H1 (cell line): ENCODE measurements at regions not wholly inside any gene's neighbourhood (a gene's known extent, or its start where the extent isn't known, plus 50 kb on each side); places are given as distances from the start of the nearest gene placed in this dataset.

Experiments
- CTCF ChIA-PET: fragments of 300-600 bp; sonication (Branson Sonifier 250); formaldehyde crosslinking; loops from one replicate; lab custom pipeline; 2021; ENCODE audit not compliant: partially characterized antibody; lab: Charles Lee
- POLR2A ChIA-PET: fragments of 300-600 bp; sonication (Branson Sonifier 250); formaldehyde crosslinking; loops from one replicate; lab custom pipeline; 2021; ENCODE audit warnings: inconsistent platforms; ENCODE audit not compliant: partially characterized antibody; lab: Charles Lee
- DNase-seq, 2 experiments: peaks; one replicate each; pipeline versions ENCODE4 v3.0.0 to v3.0.0-alpha.2; 2010 to 2022; ENCODE audit warnings: low spot score in 2 of 2, low read depth in 1 of 2, mixed read lengths in 1 of 2
- FAIRE-seq: peaks from 2 replicates; lab custom pipeline; 2011; peaks lifted over from hg19 to GRCh38; lab: Jason Lieb, UNC
- H2AFZ ChIP-seq: 2 replicates; pipeline ENCODE4 v1.8.1; 2012; ENCODE audit warnings: low read length, inconsistent platforms
- H2AK5ac ChIP-seq: 2 replicates; pipeline ENCODE4 v1.6.1; 2013; ENCODE audit warnings: low read depth, low read length
- H2BK120ac ChIP-seq: replicated peaks from 2 replicates; pipeline ENCODE3; 2013; ENCODE audit warnings: low read depth, low read length, inconsistent platforms
- H2BK12ac ChIP-seq: 2 replicates; pipeline ENCODE4 v1.6.1; 2013; ENCODE audit warnings: low read depth, low read length
- H2BK15ac ChIP-seq: 2 replicates; pipeline ENCODE4 v1.6.1; 2013; ENCODE audit warnings: low read length
- H2BK20ac ChIP-seq: 2 replicates; pipeline ENCODE4 v1.6.1; 2013; ENCODE audit warnings: low read length
- H2BK5ac ChIP-seq: 2 replicates; pipeline ENCODE4 v1.6.1; 2013; ENCODE audit warnings: low read depth, low read length
- H3K14ac ChIP-seq: 2 replicates; pipeline ENCODE4 v1.6.1; 2013; ENCODE audit warnings: inconsistent platforms; ENCODE audit not compliant: insufficient read length
- H3K18ac ChIP-seq: 2 replicates; pipeline ENCODE4 v1.6.1; 2013; ENCODE audit warnings: low read length; ENCODE audit errors: extremely low read depth
- H3K23ac ChIP-seq: 2 replicates; pipeline ENCODE4 v1.6.1; 2013; ENCODE audit warnings: inconsistent platforms; ENCODE audit not compliant: insufficient read length
- H3K23me2 ChIP-seq: 2 replicates; pipeline ENCODE4 v1.6.1; 2013; ENCODE audit warnings: low read depth, low read length
- H3K27ac ChIP-seq: 2 replicates; pipeline ENCODE4 v1.6.1; 2011; ENCODE audit warnings: low read depth, low read length, inconsistent platforms
- H3K27me3 ChIP-seq, 4 experiments: replicated peaks in 1 of 4; 1 replicate in 1 of 4; 2 replicates in 3 of 4; pipeline versions ENCODE4 v1.6.1 to v1.8.1; 2011 to 2013; ENCODE audit warnings: low read length in 3 of 4, mild to moderate bottlenecking in 3 of 4, inconsistent platforms in 2 of 4, mixed read lengths in 2 of 4, moderate library complexity in 1 of 4; ENCODE audit not compliant: control insufficient read depth in 3 of 4, insufficient read depth in 3 of 4; ENCODE audit errors: extremely low read depth in 1 of 4
- H3K36me3 ChIP-seq, 4 experiments: 2 replicates each; pipeline versions ENCODE4 v1.6.1 to v1.8.1; 2011 to 2013; ENCODE audit warnings: mild to moderate bottlenecking in 4 of 4, low read length in 3 of 4, moderate library complexity in 2 of 4, control low read depth in 1 of 4, inconsistent platforms in 1 of 4; ENCODE audit not compliant: insufficient read depth in 4 of 4, control insufficient read depth in 2 of 4
- H3K4ac ChIP-seq: replicated peaks from 2 replicates; pipeline ENCODE3; 2013; ENCODE audit warnings: low read length, low read depth, mixed read lengths, inconsistent platforms; ENCODE audit not compliant: insufficient read length
- H3K4me1 ChIP-seq, 4 experiments: replicated peaks in 1 of 4; 1 replicate in 1 of 4; 2 replicates in 3 of 4; pipeline versions ENCODE4 v1.6.1 to v1.8.1; 2011 to 2013; ENCODE audit warnings: low read length in 3 of 4, inconsistent platforms in 2 of 4, mixed read lengths in 1 of 4; ENCODE audit not compliant: insufficient read depth in 4 of 4, control insufficient read depth in 3 of 4
- H3K4me2 ChIP-seq, 2 experiments: 2 replicates each; pipeline versions ENCODE4 v1.6.1 to v1.8.1; 2011 to 2013; ENCODE audit warnings: low read depth in 2 of 2, low read length in 2 of 2, control low read depth in 1 of 2, inconsistent platforms in 1 of 2, mild to moderate bottlenecking in 1 of 2; ENCODE audit not compliant: insufficient read depth in 1 of 2
- H3K4me3 ChIP-seq, 4 experiments: fragments of 200-600, 300-600 bp in 1 of 4; sonication (generic), shearing (Covaris generic), sonication (Bioruptor Twin) in 1 of 4; 2 replicates each; pipeline versions ENCODE4 v1.5.1 to v1.8.1; 2011 to 2016; ENCODE audit warnings: low read length in 4 of 4, low read depth in 3 of 4, control low read depth in 2 of 4, inconsistent platforms in 2 of 4, mild to moderate bottlenecking in 2 of 4, mixed read lengths in 1 of 4, moderate library complexity in 1 of 4; ENCODE audit not compliant: insufficient read depth in 2 of 4; ENCODE audit errors: extremely low read depth in 1 of 4
- H3K56ac ChIP-seq: replicated peaks from 2 replicates; pipeline ENCODE3; 2013; ENCODE audit warnings: low read depth, mild to moderate bottlenecking, mixed read lengths, low read length, inconsistent platforms; ENCODE audit not compliant: insufficient read length
- H3K79me1 ChIP-seq: 2 replicates; pipeline ENCODE4 v1.6.1; 2013; ENCODE audit warnings: low read depth, low read length, control low read depth
- H3K79me2 ChIP-seq, 2 experiments: 2 replicates each; pipeline versions ENCODE4 v1.6.1 to v1.8.1; 2012 to 2013; ENCODE audit warnings: low read length in 2 of 2, mild to moderate bottlenecking in 2 of 2, inconsistent platforms in 1 of 2; ENCODE audit not compliant: insufficient read depth in 2 of 2, control insufficient read depth in 1 of 2
- H3K9ac ChIP-seq, 4 experiments: replicated peaks in 1 of 4; 1 replicate in 1 of 4; 2 replicates in 3 of 4; pipeline versions ENCODE4 v1.6.1 to v1.8.1; 2011 to 2013; ENCODE audit warnings: low read depth in 3 of 4, low read length in 3 of 4, control low read depth in 2 of 4, mild to moderate bottlenecking in 2 of 4, moderate library complexity in 2 of 4, inconsistent platforms in 1 of 4; ENCODE audit errors: extremely low read depth in 1 of 4
- H3K9me3 ChIP-seq, 2 experiments: 2 replicates each; pipeline versions ENCODE4 v1.6.1 to v1.8.1; 2012 to 2013; ENCODE audit warnings: mild to moderate bottlenecking in 2 of 2, moderate library complexity in 2 of 2, control low read depth in 1 of 2, inconsistent platforms in 1 of 2, low read depth in 1 of 2, low read length in 1 of 2, mixed read lengths in 1 of 2; ENCODE audit not compliant: insufficient read depth in 2 of 2
- H4K20me1 ChIP-seq, 2 experiments: replicated peaks in 1 of 2; 2 replicates each; pipeline versions ENCODE3 to v1.8.1; 2011 to 2013; ENCODE audit warnings: inconsistent platforms in 2 of 2, low read length in 2 of 2, mild to moderate bottlenecking in 1 of 2; ENCODE audit not compliant: insufficient read depth in 2 of 2, control insufficient read depth in 1 of 2
- H4K5ac ChIP-seq: 2 replicates; pipeline ENCODE4 v1.6.1; 2013; ENCODE audit warnings: low read length, low read depth, mixed read lengths, inconsistent platforms; ENCODE audit not compliant: insufficient read length
- H4K8ac ChIP-seq: 2 replicates; pipeline ENCODE4 v1.8.0; 2013; ENCODE audit warnings: mild to moderate bottlenecking, moderate library complexity, low read length, inconsistent platforms; ENCODE audit not compliant: insufficient read depth; ENCODE audit errors: extremely low read depth
- H4K91ac ChIP-seq: replicated peaks from 2 replicates; pipeline ENCODE3; 2013; ENCODE audit warnings: low read length, mixed read lengths, inconsistent platforms; ENCODE audit not compliant: insufficient read length
- CHD1 ChIP-seq: IDR thresholded peaks from 2 replicates; pipeline ENCODE4 v1.6.1; 2012; ENCODE audit warnings: low read depth, low read length, improper control_type of control experiment
- EZH2 ChIP-seq: fragments of 200-600 bp; sonication (generic); IDR thresholded peaks from 2 replicates; pipeline ENCODE4 v1.7.1; 2012; ENCODE audit warnings: low read depth, mild to moderate bottlenecking, moderate library complexity, low read length, inconsistent platforms; ENCODE audit not compliant: severe bottlenecking
- HDAC2 ChIP-seq, 2 experiments: fragments of 300-600 bp in 1 of 2; sonication (generic) in 1 of 2; IDR thresholded peaks; 2 replicates each; pipeline ENCODE4 v1.6.1; 2011 to 2012; ENCODE audit warnings: low read depth in 2 of 2, low read length in 2 of 2, mild to moderate bottlenecking in 2 of 2, moderate library complexity in 2 of 2, borderline replicate concordance in 1 of 2, inconsistent platforms in 1 of 2
- HDAC6 ChIP-seq: IDR thresholded peaks from one replicate; pipeline ENCODE4 v1.7.1; 2012; ENCODE audit warnings: low read depth, mild to moderate bottlenecking, inconsistent platforms, low read length, moderate library complexity
- KDM4A ChIP-seq: IDR thresholded peaks from one replicate; pipeline ENCODE4 v1.7.1; 2012; ENCODE audit warnings: low read depth, mild to moderate bottlenecking, moderate library complexity, low read length, inconsistent platforms; ENCODE audit not compliant: severe bottlenecking
- NANOG ChIP-seq: IDR thresholded peaks from 2 replicates; pipeline ENCODE4 v1.6.1; 2011; ENCODE audit warnings: low read length, low read depth, mild to moderate bottlenecking, inconsistent platforms; ENCODE audit not compliant: insufficient read depth, poor library complexity, severe bottlenecking
- PHF8 ChIP-seq: fragments of 200-600 bp; sonication (generic); conservative IDR thresholded peaks from 2 replicates; pipeline ENCODE4 v1.7.1; 2012; ENCODE audit warnings: low read depth, mild to moderate bottlenecking, inconsistent platforms, low read length, moderate library complexity
- SIRT6 ChIP-seq: IDR thresholded peaks from one replicate; pipeline ENCODE4 v1.7.1; 2012; ENCODE audit warnings: low read length, inconsistent platforms
- SP4 ChIP-seq: IDR thresholded peaks from 2 replicates; pipeline ENCODE4 v1.6.1; 2012; ENCODE audit warnings: low read length, inconsistent platforms
- WGBS, 2 experiments: shearing (Covaris generic) in 1 of 2; methylation state at CpG; one replicate each; pipeline versions ENCODE4 v1.1.6 to v1.1.7; 2013 to 2015; ENCODE audit warnings: low lambda C conversion rate in 2 of 2, mixed read lengths in 2 of 2, inconsistent platforms in 1 of 2, low coverage in 1 of 2, missing lambda C conversion rate in 1 of 2; ENCODE audit not compliant: insufficient replicate concordance in 2 of 2, insufficient coverage in 1 of 2, insufficient read length in 1 of 2; ENCODE audit errors: extremely low coverage in 1 of 2, missing lambda C conversion rate in 1 of 2; 5-methylcytosine and 5-hydroxymethylcytosine counted together
- TF ChIP-seq, protein P1 (sequence below): IDR thresholded peaks from 2 replicates; pipeline ENCODE4 v1.6.1; 2012; ENCODE audit warnings: inconsistent platforms
- TF ChIP-seq, protein P2 (sequence below): IDR thresholded peaks from 2 replicates; pipeline ENCODE4 v1.6.1; 2011; ENCODE audit warnings: low read depth, mild to moderate bottlenecking, low read length; ENCODE audit not compliant: insufficient read depth
- TF ChIP-seq, protein P3 (sequence below): IDR thresholded peaks from 2 replicates; pipeline ENCODE4 v1.6.1; 2012; ENCODE audit warnings: low read length, inconsistent platforms

DNA sequence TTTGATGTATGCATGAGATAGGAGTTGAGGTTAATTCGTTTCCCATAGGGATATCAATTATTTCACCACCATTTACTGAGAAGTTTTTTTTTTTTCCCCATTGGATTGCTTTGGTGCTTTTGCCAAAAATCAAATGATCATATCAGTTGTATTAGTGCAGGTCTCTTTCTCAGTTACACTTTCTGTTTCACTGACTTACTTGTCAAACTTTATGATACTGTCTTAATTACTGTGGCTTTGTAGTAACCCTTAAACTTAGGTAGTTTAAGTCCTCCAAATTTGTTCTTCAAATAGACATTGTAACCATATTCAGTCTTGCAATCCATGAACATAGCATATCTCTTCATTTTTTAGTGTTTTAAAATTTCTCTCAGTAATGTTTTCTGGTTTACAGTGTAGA, 259.9 kb upstream of the SLCO3A1 start:
- H2AFZ ChIP-seq = no peak overlapping the region
- H3K56ac ChIP-seq = no peak overlapping the region
- no peak overlapping the region for H3K23ac ChIP-seq
- no peak overlapping the region for H4K8ac ChIP-seq
- H3K4me1 ChIP-seq = no peaks in the 10 kb centered on the region
- no peaks in the 10 kb centered on the region for H3K36me3 ChIP-seq
- no peak overlapping the region for H2BK120ac ChIP-seq
- no peaks in the 10 kb centered on the region for H3K79me2 ChIP-seq
- H2BK15ac ChIP-seq = no peak overlapping the region
- H3K4me3 ChIP-seq = no peak overlapping the region
- no peak overlapping the region for H3K27ac ChIP-seq
- H4K91ac ChIP-seq = no peak overlapping the region
- H3K23me2 ChIP-seq = no peaks in the 10 kb centered on the region
- ChIA-PET POLR2A (no interaction called here), CTCF (no interaction called here)
- no peak overlapping the region for H3K18ac ChIP-seq
- H4K20me1 ChIP-seq = no peaks in the 10 kb centered on the region
- H2BK5ac ChIP-seq = no peak overlapping the region
- no peaks in the 10 kb centered on the region for H3K27me3 ChIP-seq
- no peak overlapping the region for H3K4ac ChIP-seq
- no peak overlapping the region for H2AK5ac ChIP-seq
- no peak overlapping the region for H2BK12ac ChIP-seq
- H3K14ac ChIP-seq = no peak overlapping the region
- no peak for FAIRE-seq
- H3K9me3 ChIP-seq = no peaks in the 10 kb centered on the region
- no peak overlapping the region for H3K9ac ChIP-seq
- DNase-seq = no peak
- no peak overlapping the region for H4K5ac ChIP-seq
- 85% methylated on average over 1 of the region's 1 CpG; no CpG with 5 or more reads in 1 of the 2 experiments for WGBS, 2 experiments
- H3K4me2 ChIP-seq = no peak overlapping the region
- no peak overlapping the region for H2BK20ac ChIP-seq
- H3K79me1 ChIP-seq = no peaks in the 10 kb centered on the region
- TF ChIP-seq CHD1 = no peak
- no peak for TF ChIP-seq SIRT6
- TF ChIP-seq, protein P1, sequence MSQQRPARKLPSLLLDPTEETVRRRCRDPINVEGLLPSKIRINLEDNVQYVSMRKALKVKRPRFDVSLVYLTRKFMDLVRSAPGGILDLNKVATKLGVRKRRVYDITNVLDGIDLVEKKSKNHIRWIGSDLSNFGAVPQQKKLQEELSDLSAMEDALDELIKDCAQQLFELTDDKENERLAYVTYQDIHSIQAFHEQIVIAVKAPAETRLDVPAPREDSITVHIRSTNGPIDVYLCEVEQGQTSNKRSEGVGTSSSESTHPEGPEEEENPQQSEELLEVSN = no peak
- no peak for TF ChIP-seq PHF8
- TF ChIP-seq NANOG = no peak
- no peak for TF ChIP-seq HDAC2 (IDR thresholded peaks at IDR 0.05; ENCODE audit: borderline replicate concordance in 1 of 2, low read depth in 2 of 2, low read length in 2 of 2)
- no peak for TF ChIP-seq KDM4A
- no peak for TF ChIP-seq SP4
- TF ChIP-seq HDAC6 = no peak
- TF ChIP-seq, protein P2, sequence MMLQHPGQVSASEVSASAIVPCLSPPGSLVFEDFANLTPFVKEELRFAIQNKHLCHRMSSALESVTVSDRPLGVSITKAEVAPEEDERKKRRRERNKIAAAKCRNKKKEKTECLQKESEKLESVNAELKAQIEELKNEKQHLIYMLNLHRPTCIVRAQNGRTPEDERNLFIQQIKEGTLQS = no peak
- no peak for TF ChIP-seq EZH2
- TF ChIP-seq, protein P3, sequence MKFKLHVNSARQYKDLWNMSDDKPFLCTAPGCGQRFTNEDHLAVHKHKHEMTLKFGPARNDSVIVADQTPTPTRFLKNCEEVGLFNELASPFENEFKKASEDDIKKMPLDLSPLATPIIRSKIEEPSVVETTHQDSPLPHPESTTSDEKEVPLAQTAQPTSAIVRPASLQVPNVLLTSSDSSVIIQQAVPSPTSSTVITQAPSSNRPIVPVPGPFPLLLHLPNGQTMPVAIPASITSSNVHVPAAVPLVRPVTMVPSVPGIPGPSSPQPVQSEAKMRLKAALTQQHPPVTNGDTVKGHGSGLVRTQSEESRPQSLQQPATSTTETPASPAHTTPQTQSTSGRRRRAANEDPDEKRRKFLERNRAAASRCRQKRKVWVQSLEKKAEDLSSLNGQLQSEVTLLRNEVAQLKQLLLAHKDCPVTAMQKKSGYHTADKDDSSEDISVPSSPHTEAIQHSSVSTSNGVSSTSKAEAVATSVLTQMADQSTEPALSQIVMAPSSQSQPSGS = no peak
